Astrocyte (in vitro differentiated cells and primary cell): ENCODE measurements at regions not wholly inside any gene's neighbourhood (a gene's known extent, or its start where the extent isn't known, plus 50 kb on each side); places are given as distances from the start of the nearest gene placed in this dataset.

Source experiments
- EZH2 ChIP-seq: IDR thresholded peaks from 2 replicates; pipeline ENCODE4 v1.6.1; 2012; ENCODE audit warnings: mild to moderate bottlenecking, low read length, inconsistent platforms; ENCODE audit not compliant: insufficient read depth
- TF ChIP-seq, protein P1 (sequence below): IDR thresholded peaks from 2 replicates; pipeline ENCODE4 v1.5.1; 2011; ENCODE audit warnings: low read depth, mild to moderate bottlenecking, inconsistent platforms, low read length, moderate library complexity; ENCODE audit not compliant: insufficient read depth

DNA sequence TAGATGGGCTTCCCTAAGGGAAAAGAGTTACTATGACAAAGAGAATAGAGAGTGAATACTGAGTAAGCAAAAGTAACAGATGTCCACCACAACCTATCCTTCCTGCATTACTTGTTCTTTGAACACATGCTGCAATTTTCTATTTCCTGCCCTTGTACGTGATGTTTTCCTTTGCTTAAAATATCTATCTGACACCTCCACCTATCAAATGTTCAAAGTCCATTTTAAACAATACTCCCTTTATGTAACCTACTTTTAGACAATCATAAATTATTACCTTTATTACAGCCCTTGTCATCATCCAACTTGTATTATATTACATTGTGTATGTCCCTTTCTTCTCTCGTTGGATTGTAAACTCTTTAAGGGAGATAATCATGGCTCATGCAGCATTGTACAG is 147.2 kb upstream of the DYRK2 start:
- TF ChIP-seq, protein P1, sequence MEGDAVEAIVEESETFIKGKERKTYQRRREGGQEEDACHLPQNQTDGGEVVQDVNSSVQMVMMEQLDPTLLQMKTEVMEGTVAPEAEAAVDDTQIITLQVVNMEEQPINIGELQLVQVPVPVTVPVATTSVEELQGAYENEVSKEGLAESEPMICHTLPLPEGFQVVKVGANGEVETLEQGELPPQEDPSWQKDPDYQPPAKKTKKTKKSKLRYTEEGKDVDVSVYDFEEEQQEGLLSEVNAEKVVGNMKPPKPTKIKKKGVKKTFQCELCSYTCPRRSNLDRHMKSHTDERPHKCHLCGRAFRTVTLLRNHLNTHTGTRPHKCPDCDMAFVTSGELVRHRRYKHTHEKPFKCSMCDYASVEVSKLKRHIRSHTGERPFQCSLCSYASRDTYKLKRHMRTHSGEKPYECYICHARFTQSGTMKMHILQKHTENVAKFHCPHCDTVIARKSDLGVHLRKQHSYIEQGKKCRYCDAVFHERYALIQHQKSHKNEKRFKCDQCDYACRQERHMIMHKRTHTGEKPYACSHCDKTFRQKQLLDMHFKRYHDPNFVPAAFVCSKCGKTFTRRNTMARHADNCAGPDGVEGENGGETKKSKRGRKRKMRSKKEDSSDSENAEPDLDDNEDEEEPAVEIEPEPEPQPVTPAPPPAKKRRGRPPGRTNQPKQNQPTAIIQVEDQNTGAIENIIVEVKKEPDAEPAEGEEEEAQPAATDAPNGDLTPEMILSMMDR = no peak
- no peak for TF ChIP-seq EZH2
